ENCODE measurements at regions not wholly inside any gene's neighbourhood (a gene's known extent, or its start where the extent isn't known, plus 50 kb on each side); places are given as distances from the start of the nearest gene placed in this dataset.

GRCh38 chr11:11107076-11107723 lies 245.8 kb downstream of the CSNK2A3 start:
- no peak overlapping the region for H4K91ac ChIP-seq (replicated peaks; ENCODE audit: insufficient read length, low read length)
- CTCF ChIA-PET (ENCODE audit: partially characterized antibody) = interaction anchor here (1.1 to 2.8 kb wide), 3 partner anchors 48 to 78 kb away, joined by 3 to 9 read pairs (median 4); no protein-coding TSS in a partner anchor
- H3K9me3 ChIP-seq (ENCODE audit: insufficient read depth in 2 of 2, low read depth in 1 of 2, low read length in 1 of 2) = no peaks in the 10 kb centered on the region
- H3K9ac ChIP-seq (replicated peaks in 1 of 4; ENCODE audit: extremely low read depth in 1 of 4, low read depth in 3 of 4, low read length in 3 of 4) = no peak overlapping the region
- no peak overlapping the region for H3K4me2 ChIP-seq (ENCODE audit: insufficient read depth in 1 of 2, low read depth in 2 of 2, low read length in 2 of 2)
- H4K5ac ChIP-seq (ENCODE audit: insufficient read length, low read depth, low read length) = no peak overlapping the region
- H4K20me1 ChIP-seq (replicated peaks in 1 of 2; ENCODE audit: control insufficient read depth in 1 of 2, insufficient read depth in 2 of 2, low read length in 2 of 2) = no peaks in the 10 kb centered on the region
- H3K79me1 ChIP-seq (ENCODE audit: low read depth, low read length) = no peaks in the 10 kb centered on the region
- H4K8ac ChIP-seq (ENCODE audit: extremely low read depth, insufficient read depth, low read length) = no peak overlapping the region
- H3K27ac ChIP-seq (ENCODE audit: low read depth, low read length) = no peak overlapping the region
- POLR2A ChIA-PET (ENCODE audit: partially characterized antibody) = no interaction called here
- no peaks in the 10 kb centered on the region for H3K4me1 ChIP-seq (replicated peaks in 1 of 4; ENCODE audit: control insufficient read depth in 3 of 4, insufficient read depth in 4 of 4, low read length in 3 of 4)
- 90% methylated on average over 4 of the region's 4 CpGs; no CpG with 5 or more reads in 1 of the 2 experiments for WGBS, 2 experiments (ENCODE audit: extremely low coverage in 1 of 2, insufficient coverage in 1 of 2, insufficient read length in 1 of 2, insufficient replicate concordance in 2 of 2, low coverage in 1 of 2, low lambda C conversion rate in 2 of 2, missing lambda C conversion rate in 1 of 2)
- FAIRE-seq (no peak), DNase-seq (ENCODE audit: low read depth in 1 of 2, low spot score in 2 of 2) (no peak)
- H3K79me2 ChIP-seq (ENCODE audit: control insufficient read depth in 1 of 2, insufficient read depth in 2 of 2, low read length in 2 of 2) = no peaks in the 10 kb centered on the region
- no peak overlapping the region for H3K56ac ChIP-seq (replicated peaks; ENCODE audit: insufficient read length, low read depth, low read length)
- no peak overlapping the region for H3K23ac ChIP-seq (ENCODE audit: insufficient read length)
- H2BK5ac ChIP-seq (ENCODE audit: low read depth, low read length) = no peak overlapping the region
- H3K18ac ChIP-seq (ENCODE audit: extremely low read depth, low read length) = no peak overlapping the region
- H2BK12ac ChIP-seq (ENCODE audit: low read depth, low read length) = no peak overlapping the region
- H2AK5ac ChIP-seq (ENCODE audit: low read depth, low read length) = no peak overlapping the region
- H2BK120ac ChIP-seq (replicated peaks; ENCODE audit: low read depth, low read length) = no peak overlapping the region
- H3K36me3 ChIP-seq (ENCODE audit: control insufficient read depth in 2 of 4, insufficient read depth in 4 of 4, low read length in 3 of 4) = no peaks in the 10 kb centered on the region
- no peak overlapping the region for H3K4me3 ChIP-seq (ENCODE audit: extremely low read depth in 1 of 4, insufficient read depth in 2 of 4, low read depth in 3 of 4, low read length in 4 of 4)
- H2BK20ac ChIP-seq (ENCODE audit: low read length) = no peak overlapping the region
- no peak overlapping the region for H3K4ac ChIP-seq (replicated peaks; ENCODE audit: insufficient read length, low read depth, low read length)
- no peak overlapping the region for H2BK15ac ChIP-seq (ENCODE audit: low read length)
- no peak overlapping the region for H2AFZ ChIP-seq (ENCODE audit: low read length)
- no peaks in the 10 kb centered on the region for H3K23me2 ChIP-seq (ENCODE audit: low read depth, low read length)
- H3K14ac ChIP-seq (ENCODE audit: insufficient read length) = no peak overlapping the region
- H3K27me3 ChIP-seq (replicated peaks in 1 of 4; ENCODE audit: control insufficient read depth in 3 of 4, extremely low read depth in 1 of 4, insufficient read depth in 3 of 4, low read length in 3 of 4) = no peaks in the 10 kb centered on the region
- no peak for TF ChIP-seq KDM4A (IDR thresholded peaks at IDR 0.05; ENCODE audit: low read depth, low read length, severe bottlenecking)
- no peak for TF ChIP-seq GABPA (IDR thresholded peaks at IDR 0.05; ENCODE audit: borderline replicate concordance, insufficient read depth, low read length)
- TF ChIP-seq EGR1 (IDR thresholded peaks at IDR 0.05; ENCODE audit: borderline replicate concordance, low read depth, low read length) = no peak
- no peak for TF ChIP-seq FOSL1 (IDR thresholded peaks at IDR 0.05; ENCODE audit: insufficient read depth, low read depth, low read length)
- TF ChIP-seq CBX8 (IDR thresholded peaks at IDR 0.05; ENCODE audit: borderline replicate concordance, low read depth, low read length) = no peak
- TF ChIP-seq RBBP5 (IDR thresholded peaks at IDR 0.05; ENCODE audit: borderline replicate concordance, low read depth, low read length) = no peak
- TF ChIP-seq TEAD4 (IDR thresholded peaks at IDR 0.05; ENCODE audit: low read depth, low read length) = no peak
- TF ChIP-seq BRCA1 (IDR thresholded peaks at IDR 0.05; ENCODE audit: low read depth, low read length) = no peak
- no peak for TF ChIP-seq POU5F1 (IDR thresholded peaks at IDR 0.05; ENCODE audit: low read depth, low read length)
- TF ChIP-seq SIN3A (conservative IDR thresholded peaks at IDR 0.05 in 1 of 2, IDR thresholded peaks at IDR 0.05 in 1 of 2; ENCODE audit: low read depth in 1 of 2, low read length in 2 of 2) = no peak
- no peak for TF ChIP-seq ATF2 (IDR thresholded peaks at IDR 0.05; ENCODE audit: low read length)
- TF ChIP-seq ASH2L (IDR thresholded peaks at IDR 0.05; ENCODE audit: low read length) = no peak

All from H1 (cell line).